RWPE1 (cell line): ENCODE measurements at regions not wholly inside any gene's neighbourhood (a gene's known extent, or its start where the extent isn't known, plus 50 kb on each side); places are given as distances from the start of the nearest gene placed in this dataset.

Experiments
- CTCF ChIA-PET: fragments of 350-600 bp; sonication (Branson Sonifier 250); formaldehyde crosslinking; extraction: SDS; loops from one replicate; lab custom pipeline; 2021; lab: Yijun Ruan, JAX
- POLR2A ChIA-PET: fragments of 400-600 bp; formaldehyde crosslinking; extraction: SDS; loops from one replicate; lab custom pipeline; 2020; ENCODE audit warnings: antibody characterized with exemption; ENCODE audit not compliant: low non-redundant PET; lab: Yijun Ruan, JAX
- DNase-seq: peaks from one replicate; pipeline ENCODE4 v3.0.0; 2012; ENCODE audit warnings: low spot score
- H3K27ac ChIP-seq: fragments of 450-650 bp; 2 replicates; pipeline ENCODE4 v1.5.1; 2017
- TF ChIP-seq, protein P1 (sequence below): fragments of 450-650 bp; conservative IDR thresholded peaks from 2 replicates; pipeline ENCODE4 v1.5.1; 2017; ENCODE audit warnings: low read depth, mild to moderate bottlenecking

DNA sequence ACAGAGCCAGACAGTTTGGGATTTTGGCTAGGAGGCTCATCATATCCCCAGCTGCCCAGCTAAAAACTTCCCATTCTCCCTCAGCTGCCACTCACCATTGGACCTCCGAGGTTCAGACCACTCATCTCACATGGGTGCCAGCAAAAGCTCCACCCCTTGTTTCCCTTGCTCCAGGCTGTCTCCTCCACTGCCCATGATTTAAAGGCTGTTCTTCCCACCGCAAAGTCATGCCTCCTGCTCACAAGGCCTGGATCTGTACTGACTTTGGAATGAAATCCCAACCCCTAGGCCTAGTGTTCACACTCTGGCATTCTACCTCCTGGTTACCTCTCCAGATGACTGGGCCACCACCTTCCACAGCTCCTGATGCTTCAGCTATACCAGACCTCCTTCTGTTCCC is 142.2 kb upstream of the EOLA2 start:
- H3K27ac ChIP-seq, result no peak overlapping the region
- POLR2A ChIA-PET, result no interaction called here
- TF ChIP-seq, protein P1, sequence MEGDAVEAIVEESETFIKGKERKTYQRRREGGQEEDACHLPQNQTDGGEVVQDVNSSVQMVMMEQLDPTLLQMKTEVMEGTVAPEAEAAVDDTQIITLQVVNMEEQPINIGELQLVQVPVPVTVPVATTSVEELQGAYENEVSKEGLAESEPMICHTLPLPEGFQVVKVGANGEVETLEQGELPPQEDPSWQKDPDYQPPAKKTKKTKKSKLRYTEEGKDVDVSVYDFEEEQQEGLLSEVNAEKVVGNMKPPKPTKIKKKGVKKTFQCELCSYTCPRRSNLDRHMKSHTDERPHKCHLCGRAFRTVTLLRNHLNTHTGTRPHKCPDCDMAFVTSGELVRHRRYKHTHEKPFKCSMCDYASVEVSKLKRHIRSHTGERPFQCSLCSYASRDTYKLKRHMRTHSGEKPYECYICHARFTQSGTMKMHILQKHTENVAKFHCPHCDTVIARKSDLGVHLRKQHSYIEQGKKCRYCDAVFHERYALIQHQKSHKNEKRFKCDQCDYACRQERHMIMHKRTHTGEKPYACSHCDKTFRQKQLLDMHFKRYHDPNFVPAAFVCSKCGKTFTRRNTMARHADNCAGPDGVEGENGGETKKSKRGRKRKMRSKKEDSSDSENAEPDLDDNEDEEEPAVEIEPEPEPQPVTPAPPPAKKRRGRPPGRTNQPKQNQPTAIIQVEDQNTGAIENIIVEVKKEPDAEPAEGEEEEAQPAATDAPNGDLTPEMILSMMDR, result no peak
- CTCF ChIA-PET, result no interaction called here
- no peak for DNase-seq

GRCh38 chrX:150081076-150081475 is 142.8 kb upstream of the EOLA2 start:
- CTCF ChIA-PET, result no interaction called here
- DNase-seq, result no peak
- no peak overlapping the region for H3K27ac ChIP-seq
- TF ChIP-seq, protein P1, result no peak
- POLR2A ChIA-PET, result no interaction called here

DNA sequence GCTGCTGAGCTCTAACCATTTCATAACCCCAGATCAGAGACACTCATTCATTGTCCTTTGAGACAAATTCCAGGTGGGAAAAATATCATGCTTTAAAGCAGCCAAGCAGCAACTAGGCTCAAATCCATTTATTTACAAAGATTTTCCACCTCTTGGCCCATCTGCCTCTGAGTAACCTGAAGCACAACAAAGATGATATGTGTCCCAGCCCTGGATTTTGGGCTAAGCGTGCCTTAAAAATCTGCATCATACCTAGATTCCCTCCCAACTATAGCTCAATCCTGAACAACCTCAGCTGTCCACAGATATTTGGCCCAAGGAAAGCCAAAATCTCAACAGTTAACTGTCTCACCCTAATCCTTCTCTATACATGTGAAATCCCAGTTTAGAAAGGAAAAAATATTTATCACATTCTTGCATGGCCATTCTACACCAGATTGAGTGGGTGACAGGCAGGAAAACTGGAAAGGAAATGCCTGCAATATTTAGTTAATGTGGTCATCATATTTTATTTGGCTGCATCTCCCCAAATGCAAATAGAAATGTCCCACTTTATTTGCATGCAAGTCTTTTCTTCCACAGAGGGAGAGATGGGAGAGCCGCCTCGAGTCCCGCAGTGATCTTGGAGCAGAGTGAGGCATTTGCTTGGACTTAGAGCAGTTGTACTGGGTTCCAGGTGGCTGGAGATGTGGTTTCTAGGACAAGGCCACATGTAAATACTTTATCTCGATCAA is 146.4 kb upstream of the EOLA2 start:
- DNase-seq, result no peak
- TF ChIP-seq, protein P1, result no peak
- ChIA-PET CTCF (no interaction called here), POLR2A (no interaction called here)
- H3K27ac ChIP-seq, result peak overlapping the region; percentile 39; the same call in 1 of the 2 replicates

DNA sequence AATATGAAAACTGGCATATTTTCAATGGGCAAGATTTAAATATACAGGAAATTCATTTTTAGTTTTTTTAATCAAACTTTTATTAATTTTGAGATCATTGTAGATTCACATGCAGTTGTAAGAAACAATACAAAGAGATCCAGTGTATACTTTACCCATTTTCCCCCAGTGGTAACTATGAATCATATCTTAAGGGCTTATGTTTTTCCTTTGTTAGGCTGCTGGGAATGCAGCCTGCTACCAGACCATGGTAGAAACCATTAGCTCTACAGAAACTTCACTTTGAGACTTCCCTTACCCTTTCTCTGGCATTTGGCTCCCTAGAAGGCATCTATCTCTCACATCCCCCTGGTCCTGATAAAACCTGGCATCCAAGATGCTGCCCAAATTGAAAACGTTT is 147.6 kb upstream of the EOLA2 start:
- CTCF ChIA-PET, result no interaction called here
- TF ChIP-seq, protein P1, result no peak
- no peak overlapping the region for H3K27ac ChIP-seq

GRCh38 chrX:150086371-150086770 is 148.1 kb upstream of the EOLA2 start:
- ChIA-PET POLR2A (no interaction called here), CTCF (no interaction called here)
- no peak for DNase-seq
- TF ChIP-seq, protein P1, result no peak
- H3K27ac ChIP-seq, result no peak overlapping the region

More for the DNA sequence above, 147.6 kb upstream of the EOLA2 start:
- POLR2A ChIA-PET, result no interaction called here
- no peak for DNase-seq

- no peak for DNase-seq
- no peak overlapping the region for H3K27ac ChIP-seq
- ChIA-PET CTCF (no interaction called here), POLR2A (no interaction called here)
- TF ChIP-seq, protein P1, result no peak
Measured at GRCh38 chrX:150087612-150088011, 149.3 kb upstream of the EOLA2 start.
